T-helper 2 cell treated with Interferon-gamma antibody and Interleukin-4, amounts not matched to agents 5 μg/mL and 100 μg/mL, for 36 hours (primary cell): ENCODE measurements at regions not wholly inside any gene's neighbourhood (a gene's known extent, or its start where the extent isn't known, plus 50 kb on each side); places are given as distances from the start of the nearest gene placed in this dataset.
"Not testable (repeated sequence)": the region's sequence is repeated elsewhere in the genome, so short reads cannot be mapped to it uniquely, and the experiment has no call there.

Experiments used
- DNase-seq: peaks from one replicate; pipeline ENCODE4 v3.0.0; 2021; ENCODE audit warnings: low spot score
- H3K27ac Mint-ChIP-seq: one replicate; pipeline ENCODE4 v1.8.0; 2021; ENCODE audit warnings: mild to moderate bottlenecking, mixed read lengths
- H3K27me3 Mint-ChIP-seq: one replicate; pipeline ENCODE4 v1.8.0; 2021; ENCODE audit warnings: low read depth, mixed read lengths
- H3K36me3 Mint-ChIP-seq: one replicate; pipeline ENCODE4 v1.8.0; 2021; ENCODE audit warnings: low read depth, mixed read lengths
- H3K4me1 Mint-ChIP-seq: one replicate; pipeline ENCODE4 v1.8.0; 2021; ENCODE audit warnings: low read depth, mixed read lengths
- H3K4me3 Mint-ChIP-seq: one replicate; pipeline ENCODE4 v1.8.0; 2022; ENCODE audit warnings: mild to moderate bottlenecking, moderate library complexity, mixed read lengths
- H3K9me3 Mint-ChIP-seq: one replicate; pipeline ENCODE4 v1.8.0; 2021; ENCODE audit warnings: mixed read lengths

DNA sequence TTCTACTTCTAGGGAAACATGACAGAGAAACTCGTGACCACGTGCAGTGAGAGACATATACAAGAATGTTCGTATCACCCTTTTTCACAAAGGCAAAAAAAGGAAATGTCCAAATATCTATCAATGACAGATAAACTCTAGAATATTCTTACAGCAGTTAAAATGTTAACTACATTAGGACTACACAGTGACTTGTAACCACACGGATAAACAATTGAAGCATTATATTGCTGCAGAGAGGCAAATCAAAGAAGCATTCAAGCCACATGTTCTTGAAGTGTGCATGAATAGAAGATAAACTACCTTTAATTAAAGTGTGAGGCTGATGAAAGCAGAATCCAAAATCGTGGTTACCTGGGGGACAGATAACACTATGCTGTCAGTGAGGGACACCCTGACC, 935.3 kb upstream of the KLHL29 start:
- no peak overlapping the region for H3K4me3 Mint-ChIP-seq
- H3K27me3 Mint-ChIP-seq = no peaks in the 10 kb centered on the region
- H3K27ac Mint-ChIP-seq = no peak overlapping the region
- no peaks in the 10 kb centered on the region for H3K9me3 Mint-ChIP-seq
- no peak for DNase-seq
- H3K4me1 Mint-ChIP-seq = no peaks in the 10 kb centered on the region
- no peaks in the 10 kb centered on the region for H3K36me3 Mint-ChIP-seq

DNA sequence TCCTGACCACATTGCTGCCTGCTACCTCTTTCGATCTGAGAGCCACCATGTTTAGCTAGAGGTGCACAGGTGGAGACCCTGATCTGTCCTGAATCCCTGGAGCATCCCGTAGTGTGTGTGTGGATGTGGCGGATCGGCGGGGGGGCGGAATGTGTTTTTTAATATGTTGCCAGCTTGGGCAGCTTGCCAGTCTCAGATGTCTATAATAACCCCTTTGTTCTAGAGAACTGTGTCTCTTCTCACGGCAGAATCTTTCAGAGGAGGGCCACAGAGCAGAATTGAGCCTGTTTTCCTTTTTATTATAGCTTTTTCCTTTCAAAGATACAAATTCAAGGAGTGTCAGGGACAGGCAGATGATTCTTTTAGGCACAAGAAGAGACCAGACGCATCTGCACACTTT, 934.1 kb upstream of the KLHL29 start:
- H3K27ac Mint-ChIP-seq = no peak overlapping the region
- no peaks in the 10 kb centered on the region for H3K4me1 Mint-ChIP-seq
- H3K4me3 Mint-ChIP-seq = no peak overlapping the region
- H3K9me3 Mint-ChIP-seq = no peaks in the 10 kb centered on the region
- H3K36me3 Mint-ChIP-seq = no peaks in the 10 kb centered on the region
- DNase-seq = no peak
- no peaks in the 10 kb centered on the region for H3K27me3 Mint-ChIP-seq

- Mint-ChIP-seq H3K27ac (no peak overlapping the region), H3K4me3 (no peak overlapping the region)
Observed at GRCh38 chr2:22454826-22455485, 930.0 kb upstream of the KLHL29 start.

GRCh38 chr2:22458440-22458839, 926.5 kb upstream of the KLHL29 start:
- Mint-ChIP-seq H3K36me3 (no peaks in the 10 kb centered on the region), H3K9me3 (peaks cover 6% of the 10 kb centered on the region)

More at GRCh38 chr2:22454826-22455485, 930.0 kb upstream of the KLHL29 start:
- no peak for DNase-seq
- peaks cover under 1% of the 10 kb centered on the region for H3K9me3 Mint-ChIP-seq
- H3K4me1 Mint-ChIP-seq = no peaks in the 10 kb centered on the region
- H3K27me3 Mint-ChIP-seq = no peaks in the 10 kb centered on the region
- H3K36me3 Mint-ChIP-seq = no peaks in the 10 kb centered on the region

GRCh38 chr2:22475103-22475502, 909.9 kb upstream of the KLHL29 start:
- not testable (repeated sequence) for H3K4me1 Mint-ChIP-seq, H3K9me3 Mint-ChIP-seq, H3K4me3 Mint-ChIP-seq, H3K27ac Mint-ChIP-seq, H3K27me3 Mint-ChIP-seq, DNase-seq, H3K36me3 Mint-ChIP-seq

More at GRCh38 chr2:22458440-22458839, 926.5 kb upstream of the KLHL29 start:
- Mint-ChIP-seq H3K27me3 (no peaks in the 10 kb centered on the region), H3K4me3 (no peak overlapping the region), H3K27ac (no peak overlapping the region), H3K4me1 (no peaks in the 10 kb centered on the region)
- no peak for DNase-seq

- Mint-ChIP-seq H3K36me3 (no peaks in the 10 kb centered on the region), H3K27ac (no peak overlapping the region), H3K27me3 (no peaks in the 10 kb centered on the region), H3K4me1 (no peaks in the 10 kb centered on the region), H3K9me3 (no peaks in the 10 kb centered on the region), H3K4me3 (no peak overlapping the region)
- no peak for DNase-seq
Observed at GRCh38 chr2:22478329-22478728, 906.6 kb upstream of the KLHL29 start.

- DNase-seq = no peak
- H3K36me3 Mint-ChIP-seq = no peaks in the 10 kb centered on the region
- no peaks in the 10 kb centered on the region for H3K27me3 Mint-ChIP-seq
- H3K4me3 Mint-ChIP-seq = no peak overlapping the region
- no peaks in the 10 kb centered on the region for H3K9me3 Mint-ChIP-seq
- H3K4me1 Mint-ChIP-seq = no peaks in the 10 kb centered on the region
- no peak overlapping the region for H3K27ac Mint-ChIP-seq
Observed at GRCh38 chr2:22481486-22482259, 903.3 kb upstream of the KLHL29 start.

- Mint-ChIP-seq H3K4me1 (no peaks in the 10 kb centered on the region), H3K9me3 (no peaks in the 10 kb centered on the region), H3K4me3 (no peak overlapping the region), H3K27ac (no peak overlapping the region), H3K27me3 (no peaks in the 10 kb centered on the region), H3K36me3 (no peaks in the 10 kb centered on the region)
- DNase-seq = no peak
Observed at GRCh38 chr2:22483036-22483435, 901.9 kb upstream of the KLHL29 start.

- Mint-ChIP-seq H3K36me3 (no peaks in the 10 kb centered on the region), H3K9me3 (peaks cover 4% of the 10 kb centered on the region), H3K27me3 (no peaks in the 10 kb centered on the region), H3K4me1 (no peaks in the 10 kb centered on the region), H3K4me3 (no peak overlapping the region), H3K27ac (no peak overlapping the region)
- DNase-seq = no peak
Observed at GRCh38 chr2:22485486-22485885, 899.5 kb upstream of the KLHL29 start.

- H3K4me3 Mint-ChIP-seq = no peak overlapping the region
- H3K4me1 Mint-ChIP-seq = no peaks in the 10 kb centered on the region
- no peaks in the 10 kb centered on the region for H3K36me3 Mint-ChIP-seq
- no peak for DNase-seq
- no peaks in the 10 kb centered on the region for H3K27me3 Mint-ChIP-seq
- H3K27ac Mint-ChIP-seq = no peak overlapping the region
- peaks cover 4% of the 10 kb centered on the region for H3K9me3 Mint-ChIP-seq
Observed at GRCh38 chr2:22486343-22486742, 898.6 kb upstream of the KLHL29 start.

DNA sequence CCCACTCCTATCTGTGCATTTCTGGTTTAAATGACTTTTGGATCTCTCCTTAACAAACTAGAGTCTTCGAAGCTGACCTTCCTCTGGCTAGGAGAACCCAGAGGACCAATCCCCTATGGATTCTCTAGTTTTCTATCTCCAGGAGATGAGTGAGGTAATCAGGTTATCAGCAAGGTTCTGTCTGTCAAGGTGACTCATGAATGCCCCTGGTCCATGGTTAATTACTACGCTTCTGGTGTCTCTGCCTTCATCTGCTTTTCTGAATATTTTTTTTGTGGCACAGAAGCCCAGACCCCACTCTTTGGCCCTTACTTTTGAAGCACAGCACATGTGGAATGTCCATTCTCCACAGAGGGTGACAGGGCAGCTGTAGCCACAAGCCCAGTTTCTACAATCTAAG, 897.9 kb upstream of the KLHL29 start:
- H3K36me3 Mint-ChIP-seq = no peaks in the 10 kb centered on the region
- no peak overlapping the region for H3K27ac Mint-ChIP-seq
- no peaks in the 10 kb centered on the region for H3K27me3 Mint-ChIP-seq
- H3K9me3 Mint-ChIP-seq = peaks cover 4% of the 10 kb centered on the region
- no peaks in the 10 kb centered on the region for H3K4me1 Mint-ChIP-seq
- H3K4me3 Mint-ChIP-seq = no peak overlapping the region
- no peak for DNase-seq

DNA sequence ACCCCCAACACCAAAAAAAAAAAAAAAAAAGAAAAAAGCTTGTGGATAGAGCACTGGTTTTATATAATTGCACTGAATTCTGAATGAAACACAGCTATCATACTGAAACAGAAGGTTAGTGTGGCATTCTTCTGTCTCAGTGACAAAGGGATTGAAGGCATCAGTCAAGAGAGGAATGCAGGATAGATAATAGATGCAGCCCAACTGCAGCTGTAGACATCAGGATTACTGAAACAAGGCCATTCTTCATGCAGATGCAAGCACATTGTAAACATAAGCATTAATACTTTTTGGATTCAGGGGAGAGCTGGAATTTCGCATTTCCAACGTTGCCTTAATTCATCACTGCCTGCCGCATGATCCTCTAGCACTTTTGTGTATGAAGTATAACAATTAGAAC, 897.4 kb upstream of the KLHL29 start:
- no peak for DNase-seq
- H3K9me3 Mint-ChIP-seq = peaks cover 8% of the 10 kb centered on the region
- H3K27ac Mint-ChIP-seq = no peak overlapping the region
- no peak overlapping the region for H3K4me3 Mint-ChIP-seq
- no peaks in the 10 kb centered on the region for H3K27me3 Mint-ChIP-seq
- no peaks in the 10 kb centered on the region for H3K36me3 Mint-ChIP-seq
- H3K4me1 Mint-ChIP-seq = no peaks in the 10 kb centered on the region

GRCh38 chr2:22491442-22491841, 893.5 kb upstream of the KLHL29 start:
- no peak overlapping the region for H3K27ac Mint-ChIP-seq
- H3K4me1 Mint-ChIP-seq = no peaks in the 10 kb centered on the region
- H3K9me3 Mint-ChIP-seq = peaks cover 11% of the 10 kb centered on the region
- H3K36me3 Mint-ChIP-seq = no peaks in the 10 kb centered on the region
- DNase-seq = no peak
- no peaks in the 10 kb centered on the region for H3K27me3 Mint-ChIP-seq
- H3K4me3 Mint-ChIP-seq = no peak overlapping the region

DNA sequence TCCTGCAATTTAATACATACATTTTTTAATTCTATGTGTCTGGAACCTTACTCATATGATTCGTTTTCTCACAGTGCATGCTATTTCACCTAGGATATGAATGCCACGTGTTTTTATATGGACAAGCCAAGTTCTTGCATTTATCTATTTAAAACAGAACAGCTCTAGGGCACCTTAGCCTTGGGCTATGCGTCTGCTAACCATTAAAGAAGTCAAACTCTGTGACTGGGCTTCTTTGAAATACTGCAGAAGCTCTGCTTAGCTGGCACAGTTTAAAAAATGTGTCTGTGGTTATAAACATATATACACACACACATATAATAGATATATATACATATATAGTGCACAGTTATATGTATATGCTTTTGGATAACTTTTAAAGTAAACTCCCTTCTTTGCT, 890.8 kb upstream of the KLHL29 start:
- H3K27me3 Mint-ChIP-seq = no peaks in the 10 kb centered on the region
- H3K4me3 Mint-ChIP-seq = no peak overlapping the region
- DNase-seq = no peak
- no peak overlapping the region for H3K27ac Mint-ChIP-seq
- H3K36me3 Mint-ChIP-seq = no peaks in the 10 kb centered on the region
- H3K9me3 Mint-ChIP-seq = peaks cover 23% of the 10 kb centered on the region
- no peaks in the 10 kb centered on the region for H3K4me1 Mint-ChIP-seq

- H3K27me3 Mint-ChIP-seq = no peaks in the 10 kb centered on the region
- H3K4me1 Mint-ChIP-seq = no peaks in the 10 kb centered on the region
- no peak overlapping the region for H3K4me3 Mint-ChIP-seq
- no peak for DNase-seq
- H3K36me3 Mint-ChIP-seq = no peaks in the 10 kb centered on the region
- no peak overlapping the region for H3K27ac Mint-ChIP-seq
- peaks cover 25% of the 10 kb centered on the region for H3K9me3 Mint-ChIP-seq
Observed at GRCh38 chr2:22497064-22497463, 887.9 kb upstream of the KLHL29 start.
